ENCODE measurements at regions not wholly inside any gene's neighbourhood (a gene's known extent, or its start where the extent isn't known, plus 50 kb on each side); places are given as distances from the start of the nearest gene placed in this dataset.
A peak's percentile ranks its signal among the peaks of the same experiment; 100 is the strongest.
"Not testable (repeated sequence)": the region's sequence is repeated elsewhere in the genome, so short reads cannot be mapped to it uniquely, and the experiment has no call there.

- TF ChIP-seq CTCF (IDR thresholded peaks at IDR 0.05; ENCODE audit: control extremely low read depth, extremely low read depth): no peak
- no peaks in the 10 kb centered on the region for H3K36me3 ChIP-seq (ENCODE audit: control insufficient read depth in 4 of 4, insufficient read depth in 4 of 4, low read length in 4 of 4)
- no peaks in the 10 kb centered on the region for H3K27me3 ChIP-seq (ENCODE audit: control insufficient read depth in 3 of 3, insufficient read depth in 3 of 3, low read length in 2 of 3)
- no peak for DNase-seq
- no peaks in the 10 kb centered on the region for H3K9me3 ChIP-seq (ENCODE audit: control insufficient read depth in 4 of 4, insufficient read depth in 3 of 4, low read length in 3 of 4)
- ATAC-seq (ENCODE audit: insufficient read depth, low FRiP score): no peak
- 20 to 45% methylated on average over 2 of the region's 2 CpGs for WGBS, 2 donors
- H3K9ac ChIP-seq (ENCODE audit: insufficient read depth in 1 of 2, low read length in 2 of 2): no peak overlapping the region
- no peak overlapping the region for H3K27ac ChIP-seq (ENCODE audit: low read depth in 1 of 2, low read length in 1 of 2)
- no peaks in the 10 kb centered on the region for H3K4me1 ChIP-seq (ENCODE audit: control insufficient read depth in 5 of 5, insufficient read depth in 5 of 5, low read length in 5 of 5)
- no peak overlapping the region for H3K4me3 ChIP-seq
These were observed 191.1 kb downstream of the IL20RB start for GRCh38 chr3:137148917-137149316.

GRCh38 chr3:137150825-137151224, 193.0 kb downstream of the IL20RB start:
- ATAC-seq (ENCODE audit: insufficient read depth, low FRiP score): no peak

GRCh38 chr3:137153046-137153445, 195.3 kb downstream of the IL20RB start:
- WGBS, 2 donors: 90 to 92% methylated on average over 5 of the region's 5 CpGs
- not testable (repeated sequence) for H3K9ac ChIP-seq (ENCODE audit: insufficient read depth in 1 of 2, low read length in 2 of 2); H3K36me3 ChIP-seq (ENCODE audit: control insufficient read depth in 4 of 4, insufficient read depth in 4 of 4, low read length in 4 of 4); H3K9me3 ChIP-seq (ENCODE audit: control insufficient read depth in 4 of 4, insufficient read depth in 3 of 4, low read length in 3 of 4); H3K27me3 ChIP-seq (ENCODE audit: control insufficient read depth in 3 of 3, insufficient read depth in 3 of 3, low read length in 2 of 3); H3K27ac ChIP-seq (ENCODE audit: low read depth in 1 of 2, low read length in 1 of 2); DNase-seq; H3K4me1 ChIP-seq (ENCODE audit: control insufficient read depth in 5 of 5, insufficient read depth in 5 of 5, low read length in 5 of 5); ATAC-seq (ENCODE audit: insufficient read depth, low FRiP score); H3K4me3 ChIP-seq

More at GRCh38 chr3:137150825-137151224, 193.0 kb downstream of the IL20RB start:
- H3K9me3 ChIP-seq (ENCODE audit: control insufficient read depth in 4 of 4, insufficient read depth in 3 of 4, low read length in 3 of 4): no peaks in the 10 kb centered on the region
- H3K36me3 ChIP-seq (ENCODE audit: control insufficient read depth in 4 of 4, insufficient read depth in 4 of 4, low read length in 4 of 4): no peaks in the 10 kb centered on the region
- TF ChIP-seq CTCF (IDR thresholded peaks at IDR 0.05; ENCODE audit: control extremely low read depth, extremely low read depth): no peak
- no peak overlapping the region for H3K27ac ChIP-seq (ENCODE audit: low read depth in 1 of 2, low read length in 1 of 2)
- no peak overlapping the region for H3K9ac ChIP-seq (ENCODE audit: insufficient read depth in 1 of 2, low read length in 2 of 2)
- H3K4me1 ChIP-seq (ENCODE audit: control insufficient read depth in 5 of 5, insufficient read depth in 5 of 5, low read length in 5 of 5): no peaks in the 10 kb centered on the region
- no peaks in the 10 kb centered on the region for H3K27me3 ChIP-seq (ENCODE audit: control insufficient read depth in 3 of 3, insufficient read depth in 3 of 3, low read length in 2 of 3)
- no peak for DNase-seq
- 82 to 83% methylated on average over 5 of the region's 5 CpGs for WGBS, 2 donors
- H3K4me3 ChIP-seq: no peak overlapping the region

DNA sequence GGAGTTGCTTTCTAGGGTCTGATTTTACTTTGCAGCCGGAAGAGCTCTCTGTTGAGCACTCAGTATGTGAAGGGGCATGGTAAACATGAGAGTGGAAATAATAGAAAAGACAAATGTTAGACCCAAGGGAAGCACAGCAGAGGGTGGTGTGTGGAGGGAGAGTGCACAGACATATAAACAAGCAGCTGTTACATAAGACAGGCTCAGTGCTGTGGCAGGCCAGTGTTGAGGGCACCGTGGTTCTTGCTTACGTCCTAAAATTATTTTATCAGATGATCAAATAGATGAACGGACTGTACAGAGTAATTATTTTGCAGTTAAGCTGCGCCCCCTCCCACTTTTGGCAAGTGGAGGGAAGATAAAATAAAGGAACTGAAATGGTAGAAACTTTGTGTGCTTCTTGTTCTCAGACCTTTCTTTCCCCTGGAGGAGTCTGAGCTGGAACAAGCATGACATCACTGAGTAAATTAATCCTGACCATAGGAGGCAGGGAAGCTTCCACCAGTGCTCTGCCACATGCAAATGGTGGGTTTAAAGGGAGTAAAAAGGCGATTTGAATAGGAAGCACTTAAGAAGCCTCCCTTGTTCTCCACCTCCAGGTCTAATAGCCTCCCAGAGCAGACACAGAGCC, 205.6 kb downstream of the IL20RB start:
- no peak overlapping the region for H3K9ac ChIP-seq (ENCODE audit: insufficient read depth in 1 of 2, low read length in 2 of 2)
- H3K27me3 ChIP-seq (ENCODE audit: control insufficient read depth in 3 of 3, insufficient read depth in 3 of 3, low read length in 2 of 3): no peaks in the 10 kb centered on the region
- H3K4me1 ChIP-seq (ENCODE audit: control insufficient read depth in 5 of 5, insufficient read depth in 5 of 5, low read length in 5 of 5): no peaks in the 10 kb centered on the region
- H3K27ac ChIP-seq (ENCODE audit: low read depth in 1 of 2, low read length in 1 of 2): no peak overlapping the region
- ATAC-seq (ENCODE audit: insufficient read depth, low FRiP score) (no peak), DNase-seq (peak; percentile 2 to 39 (median 13))
- no peak overlapping the region for H3K4me3 ChIP-seq
- 31 to 56% methylated on average over 6 of the region's 6 CpGs for WGBS, 2 donors
- TF ChIP-seq CTCF (IDR thresholded peaks at IDR 0.05; ENCODE audit: control extremely low read depth, extremely low read depth): no peak
- no peaks in the 10 kb centered on the region for H3K36me3 ChIP-seq (ENCODE audit: control insufficient read depth in 4 of 4, insufficient read depth in 4 of 4, low read length in 4 of 4)
- no peaks in the 10 kb centered on the region for H3K9me3 ChIP-seq (ENCODE audit: control insufficient read depth in 4 of 4, insufficient read depth in 3 of 4, low read length in 3 of 4)

All from lung (tissue), 11 donors.